PC-9 (cell line): ENCODE measurements at regions not wholly inside any gene's neighbourhood (a gene's known extent, or its start where the extent isn't known, plus 50 kb on each side); places are given as distances from the start of the nearest gene placed in this dataset.

ENCODE experiments used
- BruUV-seq: library from RNA; stranded (reverse); fragments of 400-500 nt; replicated peaks from 2 replicates; lab custom pipeline; 2021; lab: Mats Ljungman, UMichigan
- CTCF ChIA-PET: fragments of 300-600 bp; sonication (Branson Sonifier 250); formaldehyde crosslinking; loops from one replicate; lab custom pipeline; 2022; ENCODE audit warnings: antibody characterized with exemption; lab: Charles Lee
- POLR2A ChIA-PET: fragments of 300-600 bp; sonication (Branson Sonifier 250); formaldehyde crosslinking; loops from one replicate; lab custom pipeline; 2022; ENCODE audit warnings: antibody characterized with exemption; ENCODE audit not compliant: unreplicated experiment; lab: Charles Lee
- DNase-seq, 2 experiments: peaks; one replicate each; pipeline versions ENCODE4 v3.0.0 to v3.0.0-alpha.2; 2015 to 2022; ENCODE audit warnings: mixed read lengths in 1 of 2
- H2AFZ ChIP-seq: fragments of 200-600 bp; sonication (generic); 2 replicates; pipeline ENCODE4 v1.8.1; 2017; ENCODE audit warnings: antibody characterized with exemption
- H3F3A ChIP-seq: fragments of 200-600 bp; sonication (generic); 2 replicates; pipeline ENCODE4 v1.8.1; 2017; ENCODE audit warnings: antibody characterized with exemption, mild to moderate bottlenecking, low read depth; ENCODE audit not compliant: insufficient read depth
- H3K27ac ChIP-seq: fragments of 200-600 bp; sonication (generic); 2 replicates; pipeline ENCODE4 v1.6.1; 2016; ENCODE audit warnings: mixed run types
- H3K27me3 ChIP-seq: fragments of 200-600 bp; sonication (generic); 2 replicates; pipeline ENCODE4 v1.6.1; 2016; ENCODE audit warnings: low read depth, mixed run types; ENCODE audit not compliant: insufficient read depth
- H3K36me3 ChIP-seq: fragments of 200-600 bp; sonication (generic); 2 replicates; pipeline ENCODE4 v1.6.1; 2016; ENCODE audit warnings: low read depth, mixed run types
- H3K4me1 ChIP-seq: fragments of 200-600 bp; sonication (generic); replicated peaks from 2 replicates; pipeline ENCODE4 v1.6.1; 2016; ENCODE audit warnings: mixed run types; ENCODE audit not compliant: insufficient read depth
- H3K4me2 ChIP-seq: fragments of 200-600 bp; sonication (generic); 2 replicates; pipeline ENCODE4 v1.6.1; 2017; ENCODE audit warnings: mixed run types
- H3K4me3 ChIP-seq: fragments of 200-600 bp; sonication (generic); 2 replicates; pipeline ENCODE4 v1.6.1; 2016; ENCODE audit warnings: mixed run types
- H3K79me2 ChIP-seq: fragments of 200-600 bp; sonication (generic); 2 replicates; pipeline ENCODE4 v1.6.1; 2017; ENCODE audit warnings: low read depth, mixed run types
- H3K9me2 ChIP-seq: fragments of 200-600 bp; sonication (generic); 2 replicates; pipeline ENCODE4 v1.8.1; 2017; ENCODE audit warnings: mild to moderate bottlenecking; ENCODE audit not compliant: insufficient read depth
- H3K9me3 ChIP-seq: fragments of 200-600 bp; sonication (generic); 2 replicates; pipeline ENCODE4 v1.8.1; 2016; ENCODE audit warnings: low read depth; ENCODE audit not compliant: insufficient read depth
- H4K20me1 ChIP-seq: fragments of 200-600 bp; sonication (generic); 2 replicates; pipeline ENCODE4 v1.8.1; 2017; ENCODE audit not compliant: insufficient read depth
- EZH2 ChIP-seq: fragments of 200-600 bp; sonication (generic); IDR thresholded peaks from 2 replicates; pipeline ENCODE4 v1.8.0; 2017; ENCODE audit warnings: antibody characterized with exemption, low read depth
- intact Hi-C: fragments of 100-400 bp; cut with micrococcal nuclease; formaldehyde crosslinking; loops from one replicate; pipeline ENCODE4 v1.10.0; 2022; ENCODE audit not compliant: unreplicated experiment
- TF ChIP-seq, protein P1 (sequence below): fragments of 200-600 bp; sonication (generic); conservative IDR thresholded peaks from 2 replicates; pipeline ENCODE4 v1.6.1; 2017; ENCODE audit warnings: mixed run types, antibody characterized with exemption, mild to moderate bottlenecking, moderate library complexity

GRCh38 chr2:212930556-212931260 lies 220.7 kb downstream of the IKZF2 start:
- intact Hi-C loops, result no loop called here
- Histone ChIP-seq H3K27ac (no peak overlapping the region), H3K79me2 (no peaks in the 10 kb centered on the region), H3K4me2 (no peak overlapping the region), H3F3A (peaks cover 10% of the 10 kb centered on the region; the same call in 1 of the 2 replicates), H3K4me1 (peaks cover 17% of the 10 kb centered on the region), H3K4me3 (no peak overlapping the region), H2AFZ (no peak overlapping the region), H3K9me2 (no peaks in the 10 kb centered on the region), H3K9me3 (no peaks in the 10 kb centered on the region), H4K20me1 (no peaks in the 10 kb centered on the region), H3K27me3 (no peaks in the 10 kb centered on the region), H3K36me3 (no peaks in the 10 kb centered on the region)
- no TSS peak for BruUV-seq
- CTCF ChIA-PET, result no interaction called here
- no peak for TF ChIP-seq EZH2
- TF ChIP-seq, protein P1, sequence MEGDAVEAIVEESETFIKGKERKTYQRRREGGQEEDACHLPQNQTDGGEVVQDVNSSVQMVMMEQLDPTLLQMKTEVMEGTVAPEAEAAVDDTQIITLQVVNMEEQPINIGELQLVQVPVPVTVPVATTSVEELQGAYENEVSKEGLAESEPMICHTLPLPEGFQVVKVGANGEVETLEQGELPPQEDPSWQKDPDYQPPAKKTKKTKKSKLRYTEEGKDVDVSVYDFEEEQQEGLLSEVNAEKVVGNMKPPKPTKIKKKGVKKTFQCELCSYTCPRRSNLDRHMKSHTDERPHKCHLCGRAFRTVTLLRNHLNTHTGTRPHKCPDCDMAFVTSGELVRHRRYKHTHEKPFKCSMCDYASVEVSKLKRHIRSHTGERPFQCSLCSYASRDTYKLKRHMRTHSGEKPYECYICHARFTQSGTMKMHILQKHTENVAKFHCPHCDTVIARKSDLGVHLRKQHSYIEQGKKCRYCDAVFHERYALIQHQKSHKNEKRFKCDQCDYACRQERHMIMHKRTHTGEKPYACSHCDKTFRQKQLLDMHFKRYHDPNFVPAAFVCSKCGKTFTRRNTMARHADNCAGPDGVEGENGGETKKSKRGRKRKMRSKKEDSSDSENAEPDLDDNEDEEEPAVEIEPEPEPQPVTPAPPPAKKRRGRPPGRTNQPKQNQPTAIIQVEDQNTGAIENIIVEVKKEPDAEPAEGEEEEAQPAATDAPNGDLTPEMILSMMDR, result no peak
- DNase-seq, result no peak
- POLR2A ChIA-PET, result no interaction called here

- no peak overlapping the region for H2AFZ ChIP-seq
- POLR2A ChIA-PET, result no interaction called here
- CTCF ChIA-PET, result no interaction called here
- no peaks in the 10 kb centered on the region for H3K27me3 ChIP-seq
- intact Hi-C loops, result loop anchor here (1.0 kb wide), 1 partner anchor 10 kb away; no protein-coding TSS in a partner anchor
- TF ChIP-seq, protein P1, result no peak
- TF ChIP-seq EZH2, result no peak
- no peaks in the 10 kb centered on the region; the same call in 1 of the 2 replicates for H3K9me3 ChIP-seq
- H3K4me3 ChIP-seq, result no peak overlapping the region
- no peak overlapping the region for H3K4me2 ChIP-seq
- H3K79me2 ChIP-seq, result no peaks in the 10 kb centered on the region
- H4K20me1 ChIP-seq, result no peaks in the 10 kb centered on the region
- peak overlapping the region; percentile 69; the same call in 1 of the 2 replicates for H3K27ac ChIP-seq
- no TSS peak for BruUV-seq
- H3F3A ChIP-seq, result peaks cover 10% of the 10 kb centered on the region; the same call in 1 of the 2 replicates
- H3K4me1 ChIP-seq, result peaks cover 17% of the 10 kb centered on the region
- H3K9me2 ChIP-seq, result no peaks in the 10 kb centered on the region
- DNase-seq, result no peak
- H3K36me3 ChIP-seq, result no peaks in the 10 kb centered on the region
These were observed 221.4 kb downstream of the IKZF2 start for GRCh38 chr2:212929971-212930370.

DNA sequence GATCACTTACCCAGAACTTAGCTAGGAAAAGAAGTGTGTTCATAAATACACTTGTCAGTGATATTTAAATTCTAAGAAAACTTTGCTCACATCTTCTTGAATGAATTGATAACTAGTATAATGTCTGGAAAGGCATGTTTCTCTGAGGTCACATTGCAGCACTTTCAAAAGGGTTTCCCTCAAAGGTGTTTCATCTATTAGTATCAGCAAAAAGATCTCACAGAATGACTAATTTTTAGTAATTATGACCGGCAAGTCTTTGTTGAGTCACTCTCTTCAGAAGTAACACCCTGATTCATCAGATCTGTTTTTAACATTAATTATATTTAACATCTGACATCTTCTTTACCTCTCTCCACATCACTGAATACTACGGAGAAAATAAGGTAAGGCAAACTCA lies 222.3 kb downstream of the IKZF2 start:
- Histone ChIP-seq H3K4me1 (peaks cover 17% of the 10 kb centered on the region), H3K27ac (peak overlapping the region; percentile 69), H3K36me3 (no peaks in the 10 kb centered on the region), H3K27me3 (no peaks in the 10 kb centered on the region), H3K79me2 (no peaks in the 10 kb centered on the region), H3K9me3 (no peaks in the 10 kb centered on the region; the same call in 1 of the 2 replicates), H4K20me1 (no peaks in the 10 kb centered on the region), H3K9me2 (no peaks in the 10 kb centered on the region), H3K4me2 (no peak overlapping the region), H2AFZ (no peak overlapping the region), H3F3A (peaks cover 10% of the 10 kb centered on the region; the same call in 1 of the 2 replicates), H3K4me3 (no peak overlapping the region)
- POLR2A ChIA-PET, result no interaction called here
- no peak for TF ChIP-seq EZH2
- DNase-seq, result peak in 1 of 2 experiments; percentile 78
- intact Hi-C loops, result loop anchor here (1.0 kb wide), 1 partner anchor 11 kb away; no protein-coding TSS in a partner anchor
- no TSS peak for BruUV-seq
- CTCF ChIA-PET, result no interaction called here
